ENCODE measurements at regions not wholly inside any gene's neighbourhood (a gene's known extent, or its start where the extent isn't known, plus 50 kb on each side); places are given as distances from the start of the nearest gene placed in this dataset. TPM values are rescaled to one million over a fixed set of nuclear protein-coding genes. Genes with fewer than 3 reads are reported as not detected.

DNA sequence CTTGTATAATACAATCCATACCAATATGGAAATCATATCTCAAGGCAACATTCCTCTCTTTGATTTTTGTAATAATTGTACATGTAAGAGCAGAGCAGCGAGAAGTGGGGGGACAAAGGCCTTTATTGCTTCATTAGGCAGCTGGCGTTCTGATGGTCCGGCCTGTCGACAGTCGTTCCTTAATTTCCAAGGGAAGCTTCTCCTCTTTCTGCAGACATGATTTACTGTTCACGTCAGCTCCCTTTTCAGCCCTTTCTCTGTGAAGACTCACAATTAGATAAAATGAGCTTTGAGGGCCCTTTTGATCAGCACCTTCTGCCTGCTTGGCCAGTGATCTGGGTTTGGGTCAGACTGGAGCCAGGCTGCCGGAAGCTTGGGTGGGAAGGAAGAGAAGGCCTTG lies 65.6 kb upstream of the CTBP2 start:
- DNase-seq (ENCODE audit: low read depth in 2 of 3, low spot score in 2 of 3): no peak

- no peak for DNase-seq (ENCODE audit: low read depth in 2 of 3, low spot score in 2 of 3)
These were observed 64.7 kb upstream of the CTBP2 start for GRCh38 chr10:125225051-125225450.

GRCh38 chr10:125222515-125223308 lies 62.3 kb upstream of the CTBP2 start:
- no peak for DNase-seq (ENCODE audit: low read depth in 2 of 3, low spot score in 2 of 3)

DNA sequence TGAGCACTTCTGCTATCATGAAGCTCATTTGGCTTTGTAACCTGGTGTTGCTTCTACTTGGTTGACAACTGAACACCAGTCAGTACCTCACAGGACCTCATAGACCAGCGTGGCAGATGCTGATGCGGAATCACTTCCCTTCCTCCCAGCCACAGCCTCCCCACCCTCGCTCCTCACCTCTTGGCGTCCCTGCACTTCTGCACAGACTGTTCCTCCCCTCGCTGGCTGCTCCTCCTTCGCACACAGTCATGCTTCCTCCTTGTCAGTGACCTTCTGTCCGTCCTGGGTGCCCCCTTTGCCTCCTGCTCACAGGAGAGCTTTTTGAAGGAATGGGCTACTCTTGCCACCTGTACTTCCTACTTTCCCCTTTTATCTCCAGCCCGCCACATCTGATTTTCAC lies 61.4 kb upstream of the CTBP2 start:
- no peak for DNase-seq (ENCODE audit: low read depth in 2 of 3, low spot score in 2 of 3)

DNA sequence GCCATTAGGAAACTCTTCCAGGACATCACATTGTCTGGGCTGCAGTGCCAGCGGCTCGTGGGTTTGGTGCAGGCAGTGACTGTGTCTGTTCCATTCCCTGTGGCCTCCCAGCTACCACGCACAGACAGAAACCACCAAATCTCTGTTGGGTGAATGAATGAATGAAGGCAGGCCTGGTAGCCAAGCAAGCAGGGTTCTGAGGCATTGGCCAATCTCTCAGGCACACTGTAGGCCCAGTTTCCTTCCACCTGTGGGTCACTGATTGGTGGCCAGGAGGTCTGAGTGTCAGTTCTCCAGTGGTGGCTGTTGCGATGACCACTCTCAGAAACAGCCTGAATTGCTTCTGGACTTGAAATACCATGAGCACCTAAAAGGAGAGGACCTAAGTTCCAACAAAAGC lies 59.4 kb upstream of the CTBP2 start:
- DNase-seq (ENCODE audit: low read depth in 2 of 3, low spot score in 2 of 3): no peak

DNA sequence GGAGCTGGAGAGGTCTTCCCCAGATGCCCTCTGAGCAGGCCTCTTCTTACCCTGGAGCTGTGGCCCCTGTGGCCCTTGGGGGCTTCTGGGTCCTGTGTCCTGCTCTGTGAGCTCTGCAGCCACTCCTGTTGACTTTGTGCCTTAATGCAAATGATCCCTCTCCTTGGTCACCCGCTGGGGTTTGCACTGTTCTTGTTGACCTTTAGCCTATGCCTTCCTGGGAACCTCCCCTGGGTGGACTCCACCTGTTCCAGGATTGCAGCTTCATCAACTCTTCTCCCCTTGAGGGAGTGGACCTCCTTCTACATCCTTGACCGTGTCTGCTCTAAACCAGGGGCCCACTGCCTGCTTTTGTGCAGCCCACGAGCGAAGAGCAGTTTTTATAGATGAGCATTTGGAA lies 58.6 kb upstream of the CTBP2 start:
- DNase-seq (ENCODE audit: low read depth in 2 of 3, low spot score in 2 of 3): no peak

DNA sequence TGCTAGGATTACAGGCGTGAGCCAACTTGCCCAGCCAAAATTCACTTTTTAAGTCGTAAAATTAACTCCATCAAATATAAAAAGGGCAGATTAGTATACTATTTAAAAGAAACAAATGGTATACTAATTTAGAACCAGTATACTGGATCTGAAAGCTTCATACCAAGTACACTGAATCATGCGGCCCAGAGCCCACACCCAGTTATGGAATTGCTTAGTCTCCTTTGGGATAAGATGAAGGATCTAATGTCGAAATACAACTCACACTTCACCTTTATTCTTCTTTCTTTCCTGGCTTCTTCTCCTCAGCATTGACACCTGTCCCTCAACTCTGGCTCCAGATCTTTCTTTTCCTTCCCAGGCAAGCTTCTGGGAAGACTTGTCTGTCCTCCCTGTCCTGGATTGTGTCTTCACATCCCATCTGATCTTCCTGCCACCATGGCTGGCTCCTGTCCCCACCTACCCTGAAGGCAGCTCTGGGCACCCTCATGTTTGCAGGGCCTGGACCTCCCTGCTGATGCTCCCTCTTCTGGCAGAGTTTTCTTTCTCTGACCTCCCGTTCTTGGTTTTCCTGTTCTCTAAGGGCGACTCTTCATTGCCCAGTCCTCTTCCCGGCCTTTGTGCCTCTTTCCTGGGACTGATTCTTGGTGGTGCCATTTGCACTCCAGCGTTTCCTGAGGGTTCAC lies 57.8 kb upstream of the CTBP2 start:
- DNase-seq (ENCODE audit: low read depth in 2 of 3, low spot score in 2 of 3): peak in 2 of 3 donors; percentile 3 to 16

- DNase-seq (ENCODE audit: low read depth in 2 of 3, low spot score in 2 of 3): no peak
These were observed 56.5 kb upstream of the CTBP2 start for GRCh38 chr10:125216861-125217260.

GRCh38 chr10:125216309-125216708 lies 55.9 kb upstream of the CTBP2 start:
- no peak for DNase-seq (ENCODE audit: low read depth in 2 of 3, low spot score in 2 of 3)

- DNase-seq (ENCODE audit: low read depth in 2 of 3, low spot score in 2 of 3): no peak
These were observed 53.9 kb upstream of the CTBP2 start for GRCh38 chr10:125214283-125214570.

- DNase-seq (ENCODE audit: low read depth in 2 of 3, low spot score in 2 of 3): no peak
These were observed 53.3 kb upstream of the CTBP2 start for GRCh38 chr10:125213541-125214282.

DNA sequence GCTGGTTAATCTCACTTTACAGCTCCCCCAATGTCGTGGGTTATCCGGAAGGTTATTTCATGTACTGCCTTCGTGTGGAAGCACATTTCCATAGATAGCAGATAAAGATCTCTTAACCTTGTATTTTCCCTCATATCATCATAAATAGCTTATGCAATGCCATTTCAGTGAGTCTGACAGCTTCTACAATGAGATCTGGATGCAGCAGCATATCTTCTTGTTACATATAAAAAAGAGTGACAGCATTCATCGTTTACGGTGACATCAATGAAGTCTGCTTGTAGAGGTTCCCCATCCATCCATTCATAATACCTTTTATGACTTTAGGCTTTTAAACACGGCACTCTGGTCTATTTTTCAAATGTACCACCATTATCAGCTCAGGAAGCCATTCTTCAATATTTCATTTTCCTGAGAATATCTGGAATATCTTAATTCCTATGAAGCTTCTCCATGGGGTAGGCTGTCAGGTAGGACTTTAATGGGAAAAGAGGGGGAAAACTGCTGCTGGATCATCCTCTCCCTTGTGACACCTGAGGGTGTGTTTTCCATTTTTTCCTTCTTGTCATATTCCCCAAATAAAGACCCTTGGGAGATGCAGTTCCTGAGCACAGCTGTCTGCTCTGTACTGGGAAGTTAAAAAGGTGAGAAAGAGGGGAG lies 51.9 kb upstream of the CTBP2 start:
- no peak for DNase-seq (ENCODE audit: low read depth in 2 of 3, low spot score in 2 of 3)

Small RNA genes in the stretch of these regions (small RNA-seq; reads per million reads assigned to genes)
- not detected for gene RPS27P18
